ENCODE measurements at regions not wholly inside any gene's neighbourhood (a gene's known extent, or its start where the extent isn't known, plus 50 kb on each side); places are given as distances from the start of the nearest gene placed in this dataset.

DNA sequence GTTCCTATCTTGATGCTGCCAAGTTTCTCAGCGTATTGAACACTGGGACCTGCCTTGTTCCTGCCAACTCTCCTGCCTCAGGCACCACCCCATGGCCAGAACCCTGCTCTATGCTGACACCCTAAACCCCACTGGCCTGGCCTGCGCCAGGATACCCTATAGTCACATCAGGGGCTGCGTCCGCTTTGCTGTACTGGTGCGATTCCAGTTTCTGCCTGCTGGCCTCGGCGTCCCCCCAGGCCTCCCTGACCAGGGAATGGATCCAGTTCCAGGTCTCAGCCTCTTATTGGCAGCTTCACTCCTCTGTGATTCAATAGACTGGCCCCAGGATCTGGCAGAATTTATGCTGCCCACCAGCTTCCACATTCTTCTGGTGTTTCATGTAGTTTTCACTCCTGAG, 55.0 kb downstream of the GPR6 start:
- intact Hi-C loops (cut with DNase I): loop anchor here in 1 of 10 donors (10.0 kb wide), 1 partner anchor 238 kb away; no protein-coding TSS in a partner anchor
- WGBS, 4 donors: 90 to 96% (median 93%) methylated on average over 4 to 7 of the region's 7 CpGs
- H3K36me3 ChIP-seq: no peaks in the 10 kb centered on the region
- ATAC-seq: no peak
- DNase-seq: no peak
- H3K9me3 ChIP-seq: no peaks in the 10 kb centered on the region
- peaks cover 0 to 5% (median 0%) of the 10 kb centered on the region in 12 donors for H3K4me1 ChIP-seq
- TF ChIP-seq, protein P1, sequence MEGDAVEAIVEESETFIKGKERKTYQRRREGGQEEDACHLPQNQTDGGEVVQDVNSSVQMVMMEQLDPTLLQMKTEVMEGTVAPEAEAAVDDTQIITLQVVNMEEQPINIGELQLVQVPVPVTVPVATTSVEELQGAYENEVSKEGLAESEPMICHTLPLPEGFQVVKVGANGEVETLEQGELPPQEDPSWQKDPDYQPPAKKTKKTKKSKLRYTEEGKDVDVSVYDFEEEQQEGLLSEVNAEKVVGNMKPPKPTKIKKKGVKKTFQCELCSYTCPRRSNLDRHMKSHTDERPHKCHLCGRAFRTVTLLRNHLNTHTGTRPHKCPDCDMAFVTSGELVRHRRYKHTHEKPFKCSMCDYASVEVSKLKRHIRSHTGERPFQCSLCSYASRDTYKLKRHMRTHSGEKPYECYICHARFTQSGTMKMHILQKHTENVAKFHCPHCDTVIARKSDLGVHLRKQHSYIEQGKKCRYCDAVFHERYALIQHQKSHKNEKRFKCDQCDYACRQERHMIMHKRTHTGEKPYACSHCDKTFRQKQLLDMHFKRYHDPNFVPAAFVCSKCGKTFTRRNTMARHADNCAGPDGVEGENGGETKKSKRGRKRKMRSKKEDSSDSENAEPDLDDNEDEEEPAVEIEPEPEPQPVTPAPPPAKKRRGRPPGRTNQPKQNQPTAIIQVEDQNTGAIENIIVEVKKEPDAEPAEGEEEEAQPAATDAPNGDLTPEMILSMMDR (IDR thresholded peaks at IDR 0.05): no peak
- no peak for TF ChIP-seq POLR2A (IDR thresholded peaks at IDR 0.05)
- H3K4me3 ChIP-seq: no peak overlapping the region
- no peak overlapping the region for H3K27ac ChIP-seq
- H3K27me3 ChIP-seq: no peaks in the 10 kb centered on the region

DNA sequence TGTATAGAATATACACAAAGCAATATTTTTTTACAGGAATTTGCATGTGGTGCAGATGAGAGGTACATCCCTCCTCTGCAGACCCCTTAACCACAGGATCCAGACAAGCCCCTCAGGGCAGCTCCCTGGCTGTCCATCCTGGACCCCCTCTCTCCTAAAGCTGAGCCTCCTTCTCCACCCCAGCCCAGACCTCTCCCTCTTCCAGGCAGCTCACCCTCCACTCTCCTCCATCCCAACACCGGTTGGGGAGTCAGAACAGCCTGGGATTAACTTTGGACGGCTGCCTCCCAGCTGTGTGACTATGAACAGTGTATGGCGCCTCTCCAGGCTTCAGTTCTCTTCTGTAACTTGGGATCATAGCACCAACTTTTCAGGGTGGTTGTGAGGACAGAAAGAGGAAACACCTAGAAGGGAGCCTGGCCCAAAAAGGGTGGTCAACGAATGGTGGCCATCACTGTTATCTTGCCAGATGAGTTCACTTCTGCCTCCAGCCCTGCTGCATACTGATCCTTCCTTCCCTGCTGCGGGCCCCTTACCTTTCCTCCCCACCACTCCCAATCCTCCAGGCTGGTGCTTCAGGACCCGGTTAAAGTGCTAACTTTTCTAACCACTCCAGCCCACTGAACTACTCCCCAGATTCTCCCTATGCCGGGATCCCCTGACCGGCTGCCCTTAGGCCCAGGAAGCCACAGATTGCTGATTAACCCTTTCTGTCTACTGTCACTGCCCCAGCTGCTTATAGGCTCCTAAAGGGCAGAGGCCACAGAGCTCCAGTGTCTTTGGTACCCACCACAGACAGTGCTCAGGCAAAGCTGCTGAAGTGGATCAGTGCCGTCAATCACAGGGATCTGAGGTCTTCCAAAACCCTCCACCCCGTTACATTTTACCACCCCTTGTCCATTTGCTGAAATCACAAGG, 55.9 kb downstream of the GPR6 start:
- Histone ChIP-seq H3K9me3 (no peaks in the 10 kb centered on the region), H3K4me1 (peaks cover 0 to 5% (median 0%) of the 10 kb centered on the region in 12 donors), H3K36me3 (no peaks in the 10 kb centered on the region), H3K27ac (no peak overlapping the region), H3K27me3 (no peaks in the 10 kb centered on the region), H3K4me3 (no peak overlapping the region)
- intact Hi-C loops (cut with DNase I): loop anchor here in 1 of 10 donors (10.0 kb wide), 1 partner anchor 239 kb away; no protein-coding TSS in a partner anchor
- TF ChIP-seq, protein P1 (IDR thresholded peaks at IDR 0.05): no peak
- no peak for TF ChIP-seq POLR2A (IDR thresholded peaks at IDR 0.05)
- DNase-seq (no peak), ATAC-seq (no peak)
- WGBS, 4 donors: 69 to 76% (median 73%) methylated on average over 10 of the region's 10 CpGs

DNA sequence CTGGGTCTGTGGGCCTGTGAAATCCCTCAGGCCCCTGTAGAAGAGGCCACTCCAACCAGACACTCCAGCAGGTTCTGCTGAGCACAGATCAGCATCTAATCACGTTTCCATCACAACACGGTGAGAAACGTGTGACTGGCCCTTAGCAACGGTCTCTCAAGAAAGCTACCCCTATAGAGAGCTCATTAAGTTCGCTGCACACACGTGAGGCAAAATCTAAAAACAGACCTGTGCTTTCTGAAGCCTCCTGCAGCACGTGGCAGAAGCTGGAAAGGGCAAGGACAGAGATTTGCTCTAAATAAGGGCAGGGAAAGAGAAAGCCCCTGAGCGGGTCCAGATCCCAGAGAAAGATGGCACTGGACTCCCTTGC, 56.5 kb downstream of the GPR6 start:
- H3K27me3 ChIP-seq: no peaks in the 10 kb centered on the region
- ATAC-seq (peak; percentile 23 to 49 (median 39)), DNase-seq (no peak)
- no peaks in the 10 kb centered on the region for H3K9me3 ChIP-seq
- intact Hi-C loops (cut with DNase I): loop anchor here in 5 of 10 donors (5.0 to 10.0 kb wide), 2 partner anchors 240 to 507 kb away; no protein-coding TSS in a partner anchor
- TF ChIP-seq, protein P1 (IDR thresholded peaks at IDR 0.05): no peak
- no peak for TF ChIP-seq POLR2A (IDR thresholded peaks at IDR 0.05)
- H3K27ac ChIP-seq: no peak overlapping the region
- H3K4me1 ChIP-seq: peaks cover 0 to 11% (median 0%) of the 10 kb centered on the region in 12 donors
- 49 to 65% (median 50%) methylated on average over 8 of the region's 8 CpGs for WGBS, 4 donors
- no peaks in the 10 kb centered on the region for H3K36me3 ChIP-seq
- no peak overlapping the region for H3K4me3 ChIP-seq

DNA sequence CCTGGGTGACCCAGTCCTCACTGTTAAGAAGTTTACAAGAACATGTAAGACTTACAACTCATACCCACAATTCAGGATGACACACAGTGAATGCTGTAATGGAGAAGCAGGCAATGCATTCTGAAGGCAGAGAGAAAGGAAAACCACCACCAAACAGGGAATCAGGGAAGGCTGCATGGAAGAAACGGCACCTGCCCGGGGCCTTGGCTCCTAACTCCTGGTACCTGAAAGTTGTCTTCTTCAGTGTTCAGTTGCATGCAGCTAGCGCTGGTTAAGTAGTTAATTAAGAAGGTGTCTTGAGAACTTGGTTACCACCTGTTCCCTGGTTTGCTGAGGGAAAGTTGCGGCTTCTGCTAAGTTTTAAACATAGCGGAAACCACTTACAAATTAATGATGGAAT, 57.2 kb downstream of the GPR6 start:
- no peaks in the 10 kb centered on the region for H3K27me3 ChIP-seq
- DNase-seq: no peak
- WGBS, 4 donors: 88 to 98% (median 95%) methylated on average over 5 of the region's 5 CpGs
- no peak for ATAC-seq
- no peak overlapping the region for H3K4me3 ChIP-seq
- no peak for TF ChIP-seq POLR2A (IDR thresholded peaks at IDR 0.05)
- TF ChIP-seq, protein P1 (IDR thresholded peaks at IDR 0.05): no peak
- intact Hi-C loops (cut with DNase I): loop anchor here in 5 of 10 donors (5.0 to 10.0 kb wide), 2 partner anchors 241 to 508 kb away; no protein-coding TSS in a partner anchor
- H3K27ac ChIP-seq: no peak overlapping the region
- H3K36me3 ChIP-seq: no peaks in the 10 kb centered on the region
- peaks cover 0 to 14% (median 0%) of the 10 kb centered on the region in 12 donors for H3K4me1 ChIP-seq
- H3K9me3 ChIP-seq: no peaks in the 10 kb centered on the region
